Calu3 (cell line): ENCODE measurements at regions not wholly inside any gene's neighbourhood (a gene's known extent, or its start where the extent isn't known, plus 50 kb on each side); places are given as distances from the start of the nearest gene placed in this dataset.

Experiments
- BruUV-seq: library from RNA; stranded (reverse); fragments of 400-500 nt; replicated peaks from 2 replicates; lab custom pipeline; 2021; lab: Mats Ljungman, UMichigan
- CTCF ChIA-PET: fragments of 300-600 bp; sonication (Branson Sonifier 250); formaldehyde crosslinking; loops from one replicate; lab custom pipeline; 2022; ENCODE audit warnings: antibody characterized with exemption; lab: Charles Lee
- DNase-seq: peaks from one replicate; pipeline ENCODE4 v3.0.0; 2022
- H3K27ac Mint-ChIP-seq: one replicate; pipeline ENCODE4 v1.8.0; 2022; ENCODE audit warnings: mixed read lengths; ENCODE audit not compliant: unreplicated experiment
- H3K27me3 Mint-ChIP-seq: one replicate; pipeline ENCODE4 v1.8.0; 2022; ENCODE audit warnings: mixed read lengths; ENCODE audit not compliant: unreplicated experiment
- H3K36me3 Mint-ChIP-seq: one replicate; pipeline ENCODE4 v1.8.0; 2022; ENCODE audit warnings: mild to moderate bottlenecking, moderate library complexity, mixed read lengths; ENCODE audit not compliant: insufficient read depth, unreplicated experiment
- H3K4me1 Mint-ChIP-seq: one replicate; pipeline ENCODE4 v1.8.0; 2022; ENCODE audit warnings: mild to moderate bottlenecking, low read depth, mixed read lengths; ENCODE audit not compliant: unreplicated experiment
- H3K4me3 Mint-ChIP-seq: one replicate; pipeline ENCODE4 v1.8.0; 2022; ENCODE audit warnings: mild to moderate bottlenecking, low read depth, moderate library complexity, mixed read lengths; ENCODE audit not compliant: unreplicated experiment
- H3K9me3 Mint-ChIP-seq: one replicate; pipeline ENCODE4 v1.8.0; 2022; ENCODE audit warnings: low read depth, mixed read lengths; ENCODE audit not compliant: unreplicated experiment
- intact Hi-C: fragments of 100-400 bp; cut with micrococcal nuclease; formaldehyde crosslinking; loops from one replicate; pipeline ENCODE4 v1.10.0; 2022; ENCODE audit not compliant: unreplicated experiment
- TF ChIP-seq, protein P1 (sequence below): fragments of 200-600 bp; IDR thresholded peaks from one replicate; pipeline ENCODE4 v1.8.0; 2022; ENCODE audit warnings: antibody characterized with exemption; ENCODE audit not compliant: unreplicated experiment

DNA sequence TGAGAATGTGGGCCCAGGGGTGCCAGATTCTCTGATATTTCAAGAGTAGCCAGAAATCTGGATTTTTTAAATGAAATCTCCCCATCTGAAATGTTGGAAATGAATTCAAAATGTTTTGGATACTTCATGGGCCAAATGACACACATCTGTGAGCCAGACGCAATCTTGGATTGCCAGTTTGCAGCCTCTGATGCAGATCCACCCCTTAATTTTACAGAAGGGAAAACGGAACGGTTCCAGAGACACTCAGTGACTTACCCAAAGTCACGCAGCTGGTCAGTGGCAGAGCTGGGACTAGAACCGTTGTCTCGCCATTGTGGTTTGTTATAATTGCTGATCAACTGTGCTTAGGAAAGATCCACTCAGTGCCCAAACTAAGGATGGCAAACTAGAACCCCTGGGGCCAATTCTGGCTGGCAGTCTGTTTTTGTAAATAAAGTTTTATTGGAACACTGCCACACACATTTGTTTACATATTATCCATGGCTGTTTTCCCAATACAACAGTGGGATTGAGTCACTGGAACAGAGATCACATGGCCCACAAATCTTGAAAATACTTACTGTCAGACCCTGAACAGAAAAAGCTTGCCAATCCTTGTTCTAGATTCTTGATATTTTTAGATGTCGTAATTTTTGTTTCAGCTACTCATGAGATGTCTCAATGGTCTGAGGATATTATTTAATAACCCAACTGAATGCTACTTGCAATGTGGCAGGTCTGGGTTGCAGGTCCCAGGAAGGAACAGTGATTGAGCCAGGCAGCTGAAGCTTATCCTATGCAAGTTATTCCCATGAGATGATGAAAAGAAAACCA lies 143.8 kb downstream of the AXIN2 start:
- H3K4me1 Mint-ChIP-seq, result no peaks in the 10 kb centered on the region
- CTCF ChIA-PET, result no interaction called here
- no TSS peak for BruUV-seq
- no peak overlapping the region for H3K4me3 Mint-ChIP-seq
- TF ChIP-seq, protein P1, sequence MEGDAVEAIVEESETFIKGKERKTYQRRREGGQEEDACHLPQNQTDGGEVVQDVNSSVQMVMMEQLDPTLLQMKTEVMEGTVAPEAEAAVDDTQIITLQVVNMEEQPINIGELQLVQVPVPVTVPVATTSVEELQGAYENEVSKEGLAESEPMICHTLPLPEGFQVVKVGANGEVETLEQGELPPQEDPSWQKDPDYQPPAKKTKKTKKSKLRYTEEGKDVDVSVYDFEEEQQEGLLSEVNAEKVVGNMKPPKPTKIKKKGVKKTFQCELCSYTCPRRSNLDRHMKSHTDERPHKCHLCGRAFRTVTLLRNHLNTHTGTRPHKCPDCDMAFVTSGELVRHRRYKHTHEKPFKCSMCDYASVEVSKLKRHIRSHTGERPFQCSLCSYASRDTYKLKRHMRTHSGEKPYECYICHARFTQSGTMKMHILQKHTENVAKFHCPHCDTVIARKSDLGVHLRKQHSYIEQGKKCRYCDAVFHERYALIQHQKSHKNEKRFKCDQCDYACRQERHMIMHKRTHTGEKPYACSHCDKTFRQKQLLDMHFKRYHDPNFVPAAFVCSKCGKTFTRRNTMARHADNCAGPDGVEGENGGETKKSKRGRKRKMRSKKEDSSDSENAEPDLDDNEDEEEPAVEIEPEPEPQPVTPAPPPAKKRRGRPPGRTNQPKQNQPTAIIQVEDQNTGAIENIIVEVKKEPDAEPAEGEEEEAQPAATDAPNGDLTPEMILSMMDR, result no peak
- peaks cover 10% of the 10 kb centered on the region for H3K27me3 Mint-ChIP-seq
- no peaks in the 10 kb centered on the region for H3K36me3 Mint-ChIP-seq
- intact Hi-C loops, result loop anchor here (5.0 kb wide), 1 partner anchor 140 kb away; no protein-coding TSS in a partner anchor
- no peak for DNase-seq
- no peaks in the 10 kb centered on the region for H3K9me3 Mint-ChIP-seq
- no peak overlapping the region for H3K27ac Mint-ChIP-seq

- no peak for DNase-seq
- Mint-ChIP-seq H3K36me3 (no peaks in the 10 kb centered on the region), H3K9me3 (peaks cover 2% of the 10 kb centered on the region), H3K27ac (no peak overlapping the region), H3K4me1 (no peaks in the 10 kb centered on the region), H3K27me3 (peaks cover 19% of the 10 kb centered on the region), H3K4me3 (no peak overlapping the region)
- CTCF ChIA-PET, result interaction anchor here (0.7 kb wide), 1 partner anchor 14 kb away, joined by 5 read pairs; no protein-coding TSS in a partner anchor
- intact Hi-C loops, result loop anchor here (5.0 kb wide), 1 partner anchor 141 kb away; no protein-coding TSS in a partner anchor
- BruUV-seq, result no TSS peak
- TF ChIP-seq, protein P1, result no peak
Observed at GRCh38 chr17:65415991-65416390, 145.5 kb downstream of the AXIN2 start.

DNA sequence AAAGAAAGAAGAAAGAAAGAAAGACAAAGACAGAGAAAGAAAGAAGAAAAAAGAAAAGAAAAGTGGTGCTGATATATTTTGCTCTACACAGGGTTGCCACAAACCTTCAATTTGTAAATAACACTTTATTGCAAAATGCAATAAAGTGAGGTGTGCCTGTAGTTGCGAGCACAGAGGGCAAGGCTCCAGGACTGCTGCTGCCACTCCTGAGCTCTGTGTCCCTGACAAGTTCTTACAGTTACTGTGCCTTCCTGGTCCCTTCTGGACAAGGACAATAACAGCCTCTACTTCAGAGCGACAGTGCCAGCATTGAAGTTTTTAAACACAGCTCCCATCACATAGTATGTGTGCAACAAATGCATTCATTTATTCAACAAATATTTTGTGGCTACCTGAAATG lies 148.1 kb downstream of the AXIN2 start:
- peaks cover 19% of the 10 kb centered on the region for H3K27me3 Mint-ChIP-seq
- no peaks in the 10 kb centered on the region for H3K36me3 Mint-ChIP-seq
- H3K9me3 Mint-ChIP-seq, result peaks cover 2% of the 10 kb centered on the region
- intact Hi-C loops, result no loop called here
- BruUV-seq, result no TSS peak
- H3K27ac Mint-ChIP-seq, result no peak overlapping the region
- H3K4me1 Mint-ChIP-seq, result no peaks in the 10 kb centered on the region
- TF ChIP-seq, protein P1, result no peak
- H3K4me3 Mint-ChIP-seq, result no peak overlapping the region
- no peak for DNase-seq
- CTCF ChIA-PET, result no interaction called here

- peaks cover 2% of the 10 kb centered on the region for H3K9me3 Mint-ChIP-seq
- CTCF ChIA-PET, result no interaction called here
- peaks cover 25% of the 10 kb centered on the region for H3K27me3 Mint-ChIP-seq
- H3K4me3 Mint-ChIP-seq, result no peak overlapping the region
- no peak for DNase-seq
- H3K36me3 Mint-ChIP-seq, result no peaks in the 10 kb centered on the region
- H3K27ac Mint-ChIP-seq, result no peak overlapping the region
- no peaks in the 10 kb centered on the region for H3K4me1 Mint-ChIP-seq
- TF ChIP-seq, protein P1, result no peak
- intact Hi-C loops, result no loop called here
- no TSS peak for BruUV-seq
Observed at GRCh38 chr17:65409381-65409780, 152.1 kb downstream of the AXIN2 start.
